ENCODE measurements at regions not wholly inside any gene's neighbourhood (a gene's known extent, or its start where the extent isn't known, plus 50 kb on each side); places are given as distances from the start of the nearest gene placed in this dataset.

- TF ChIP-seq CTCF (IDR thresholded peaks at IDR 0.05) (peak in 2 of 6 experiments; percentile 6 to 7), POLR2A (IDR thresholded peaks at IDR 0.05) (no peak)
Observed at GRCh38 chr7:68063171-68063570, 1066.5 kb downstream of the TYW1 start.
